ENCODE measurements at regions not wholly inside any gene's neighbourhood (a gene's known extent, or its start where the extent isn't known, plus 50 kb on each side); places are given as distances from the start of the nearest gene placed in this dataset.

DNA sequence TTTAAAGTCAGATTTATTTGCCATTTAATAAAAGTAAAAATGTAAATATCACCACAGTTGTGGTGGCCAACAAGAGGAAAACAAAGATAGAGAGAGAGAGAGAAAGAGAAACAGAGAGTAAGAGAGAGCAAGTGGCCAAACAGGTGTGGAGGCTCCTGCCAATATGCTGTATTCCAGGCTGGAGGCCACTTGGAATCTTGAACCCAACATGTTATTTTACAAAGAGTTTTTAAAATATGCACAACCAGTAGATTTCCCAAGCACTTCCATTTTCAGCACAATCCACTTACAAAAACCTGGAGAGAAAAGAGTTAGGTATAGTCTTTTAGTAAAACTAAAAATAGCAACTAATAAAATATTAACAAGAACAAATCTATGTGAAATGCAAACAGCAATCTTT lies 1323.1 kb upstream of the CITED2 start:
- TF ChIP-seq EZH2 (IDR thresholded peaks at IDR 0.05), result no peak
- TF ChIP-seq, protein P1, sequence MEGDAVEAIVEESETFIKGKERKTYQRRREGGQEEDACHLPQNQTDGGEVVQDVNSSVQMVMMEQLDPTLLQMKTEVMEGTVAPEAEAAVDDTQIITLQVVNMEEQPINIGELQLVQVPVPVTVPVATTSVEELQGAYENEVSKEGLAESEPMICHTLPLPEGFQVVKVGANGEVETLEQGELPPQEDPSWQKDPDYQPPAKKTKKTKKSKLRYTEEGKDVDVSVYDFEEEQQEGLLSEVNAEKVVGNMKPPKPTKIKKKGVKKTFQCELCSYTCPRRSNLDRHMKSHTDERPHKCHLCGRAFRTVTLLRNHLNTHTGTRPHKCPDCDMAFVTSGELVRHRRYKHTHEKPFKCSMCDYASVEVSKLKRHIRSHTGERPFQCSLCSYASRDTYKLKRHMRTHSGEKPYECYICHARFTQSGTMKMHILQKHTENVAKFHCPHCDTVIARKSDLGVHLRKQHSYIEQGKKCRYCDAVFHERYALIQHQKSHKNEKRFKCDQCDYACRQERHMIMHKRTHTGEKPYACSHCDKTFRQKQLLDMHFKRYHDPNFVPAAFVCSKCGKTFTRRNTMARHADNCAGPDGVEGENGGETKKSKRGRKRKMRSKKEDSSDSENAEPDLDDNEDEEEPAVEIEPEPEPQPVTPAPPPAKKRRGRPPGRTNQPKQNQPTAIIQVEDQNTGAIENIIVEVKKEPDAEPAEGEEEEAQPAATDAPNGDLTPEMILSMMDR (IDR thresholded peaks at IDR 0.05), result no peak
